ENCODE measurements at regions not wholly inside any gene's neighbourhood (a gene's known extent, or its start where the extent isn't known, plus 50 kb on each side); places are given as distances from the start of the nearest gene placed in this dataset.

DNA sequence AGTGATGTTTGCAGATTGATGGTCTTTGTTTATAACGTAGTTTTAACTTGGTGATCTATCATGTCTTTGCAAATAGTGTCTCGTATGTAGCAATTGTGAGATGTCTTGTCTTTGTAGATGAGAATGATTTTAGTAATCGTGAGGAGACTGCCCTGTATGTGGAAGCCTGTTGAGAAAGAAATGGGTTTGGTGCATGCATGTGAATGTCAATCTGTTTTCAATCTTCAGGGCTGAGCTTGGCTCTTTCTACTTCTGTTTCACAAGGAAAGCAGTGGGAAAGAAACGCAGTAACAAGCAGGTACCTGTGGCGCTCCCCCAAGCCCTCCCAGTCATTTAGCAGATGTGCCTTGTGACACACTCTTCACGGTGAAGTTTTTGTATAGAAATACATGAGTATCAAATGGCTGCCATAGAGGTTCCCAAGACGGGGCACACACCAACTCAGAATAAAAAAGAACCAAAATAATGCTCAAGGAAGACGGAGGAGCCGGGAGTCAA is 342.8 kb upstream of the DDHD1 start:
- Histone ChIP-seq H3K4me3 (ENCODE audit: low read length) (no peak overlapping the region), H3K9me2 (replicated peaks; ENCODE audit: low read length) (no peaks in the 10 kb centered on the region), H3K4me2 (ENCODE audit: low read length) (no peak overlapping the region), H3K9ac (ENCODE audit: low read length) (no peak overlapping the region), H3K79me2 (ENCODE audit: low read length) (no peaks in the 10 kb centered on the region), H3K36me3 (ENCODE audit: low read depth, low read length) (0 out of 2 replicates have a peak, but pooled peaks cover 3% of the 10 kb centered on the region), H3K4me1 (ENCODE audit: insufficient read depth, low read length) (no peaks in the 10 kb centered on the region), H3K27ac (ENCODE audit: low read length) (no peak overlapping the region), H3F3A (ENCODE audit: low read length, unreplicated experiment) (no peaks in the 10 kb centered on the region), H3K27me3 (ENCODE audit: low read length) (no peaks in the 10 kb centered on the region), H2AFZ (ENCODE audit: low read length) (no peak overlapping the region), H4K20me1 (ENCODE audit: low read length) (no peaks in the 10 kb centered on the region), H3K9me3 (ENCODE audit: low read length) (no peaks in the 10 kb centered on the region)
- ATAC-seq (no peak), DNase-seq (no peak)
- CTCF ChIA-PET: no interaction called here
- TF ChIP-seq EZH2 (IDR thresholded peaks at IDR 0.05; ENCODE audit: low read length, unreplicated experiment): no peak
- TF ChIP-seq EZH2phosphoT487 (IDR thresholded peaks at IDR 0.05; ENCODE audit: borderline replicate concordance, low read length): no peak
- no peak for TF ChIP-seq CTCF (conservative IDR thresholded peaks at IDR 0.05; ENCODE audit: low read depth, low read length)
- no TSS peak for BruUV-seq (replicated peaks)
- intact Hi-C loops (cut with micrococcal nuclease): no loop called here
- POLR2A ChIA-PET (ENCODE audit: unreplicated experiment): no interaction called here

DNA sequence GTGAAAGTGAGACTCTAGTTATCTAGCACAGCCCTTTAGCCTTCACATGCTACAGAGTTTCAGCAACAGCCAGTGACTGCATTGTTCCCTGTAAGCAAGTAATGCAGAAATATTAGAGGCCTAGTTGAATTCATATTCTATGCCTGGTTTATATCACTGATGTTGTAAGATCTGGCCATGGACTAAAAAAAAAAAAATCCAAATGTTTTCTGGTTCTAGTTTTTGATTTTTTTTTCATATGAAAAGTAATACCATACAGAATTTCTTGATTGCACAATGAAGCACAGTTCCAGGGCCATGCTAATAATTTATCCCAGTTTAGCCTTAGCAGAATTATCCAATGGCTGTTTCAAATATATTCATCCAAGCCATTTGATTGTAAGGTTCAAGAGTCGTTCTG is 341.5 kb upstream of the DDHD1 start:
- Histone ChIP-seq H3K36me3 (ENCODE audit: low read depth, low read length) (0 out of 2 replicates have a peak, but pooled peaks cover 3% of the 10 kb centered on the region), H3F3A (ENCODE audit: low read length, unreplicated experiment) (no peaks in the 10 kb centered on the region), H3K27ac (ENCODE audit: low read length) (no peak overlapping the region), H4K20me1 (ENCODE audit: low read length) (no peaks in the 10 kb centered on the region), H3K4me3 (ENCODE audit: low read length) (no peak overlapping the region), H3K9ac (ENCODE audit: low read length) (no peak overlapping the region), H3K9me2 (replicated peaks; ENCODE audit: low read length) (no peaks in the 10 kb centered on the region), H3K4me2 (ENCODE audit: low read length) (no peak overlapping the region), H3K79me2 (ENCODE audit: low read length) (no peaks in the 10 kb centered on the region), H3K4me1 (ENCODE audit: insufficient read depth, low read length) (no peaks in the 10 kb centered on the region), H2AFZ (ENCODE audit: low read length) (no peak overlapping the region), H3K27me3 (ENCODE audit: low read length) (no peaks in the 10 kb centered on the region), H3K9me3 (ENCODE audit: low read length) (no peaks in the 10 kb centered on the region)
- no peak for ATAC-seq
- intact Hi-C loops (cut with micrococcal nuclease): no loop called here
- no peak for DNase-seq
- TF ChIP-seq EZH2 (IDR thresholded peaks at IDR 0.05; ENCODE audit: low read length, unreplicated experiment) (no peak), CTCF (conservative IDR thresholded peaks at IDR 0.05; ENCODE audit: low read depth, low read length) (no peak)
- no TSS peak for BruUV-seq (replicated peaks)
- CTCF ChIA-PET: interaction anchor here (0.7 kb wide), 1 partner anchor 36 kb away, joined by 5 read pairs; no protein-coding TSS in a partner anchor
- POLR2A ChIA-PET (ENCODE audit: unreplicated experiment): no interaction called here

- no peaks in the 10 kb centered on the region for H3F3A ChIP-seq (ENCODE audit: low read length, unreplicated experiment)
- ChIA-PET POLR2A (ENCODE audit: unreplicated experiment) (no interaction called here), CTCF (no interaction called here)
- H3K4me2 ChIP-seq (ENCODE audit: low read length): no peak overlapping the region
- ATAC-seq (no peak), DNase-seq (no peak)
- no peaks in the 10 kb centered on the region for H3K79me2 ChIP-seq (ENCODE audit: low read length)
- H3K9me2 ChIP-seq (replicated peaks; ENCODE audit: low read length): no peaks in the 10 kb centered on the region
- no peaks in the 10 kb centered on the region for H3K4me1 ChIP-seq (ENCODE audit: insufficient read depth, low read length)
- no peak overlapping the region for H3K9ac ChIP-seq (ENCODE audit: low read length)
- H3K36me3 ChIP-seq (ENCODE audit: low read depth, low read length): 0 out of 2 replicates have a peak, but pooled peaks cover 3% of the 10 kb centered on the region
- TF ChIP-seq EZH2phosphoT487 (IDR thresholded peaks at IDR 0.05; ENCODE audit: borderline replicate concordance, low read length) (no peak), EZH2 (IDR thresholded peaks at IDR 0.05; ENCODE audit: low read length, unreplicated experiment) (no peak), CTCF (conservative IDR thresholded peaks at IDR 0.05; ENCODE audit: low read depth, low read length) (no peak)
- H4K20me1 ChIP-seq (ENCODE audit: low read length): no peaks in the 10 kb centered on the region
- no peaks in the 10 kb centered on the region for H3K9me3 ChIP-seq (ENCODE audit: low read length)
- no TSS peak for BruUV-seq (replicated peaks)
- H3K27me3 ChIP-seq (ENCODE audit: low read length): no peaks in the 10 kb centered on the region
- no peak overlapping the region for H3K27ac ChIP-seq (ENCODE audit: low read length)
- H3K4me3 ChIP-seq (ENCODE audit: low read length): no peak overlapping the region
- intact Hi-C loops (cut with micrococcal nuclease): no loop called here
- no peak overlapping the region for H2AFZ ChIP-seq (ENCODE audit: low read length)
Measured at GRCh38 chr14:53493860-53494259, 340.7 kb upstream of the DDHD1 start.

Data from PC-3 (cell line).